ENCODE measurements at regions not wholly inside any gene's neighbourhood (a gene's known extent, or its start where the extent isn't known, plus 50 kb on each side); places are given as distances from the start of the nearest gene placed in this dataset.
"Not testable (repeated sequence)": the region's sequence is repeated elsewhere in the genome, so short reads cannot be mapped to it uniquely, and the experiment has no call there.

DNA sequence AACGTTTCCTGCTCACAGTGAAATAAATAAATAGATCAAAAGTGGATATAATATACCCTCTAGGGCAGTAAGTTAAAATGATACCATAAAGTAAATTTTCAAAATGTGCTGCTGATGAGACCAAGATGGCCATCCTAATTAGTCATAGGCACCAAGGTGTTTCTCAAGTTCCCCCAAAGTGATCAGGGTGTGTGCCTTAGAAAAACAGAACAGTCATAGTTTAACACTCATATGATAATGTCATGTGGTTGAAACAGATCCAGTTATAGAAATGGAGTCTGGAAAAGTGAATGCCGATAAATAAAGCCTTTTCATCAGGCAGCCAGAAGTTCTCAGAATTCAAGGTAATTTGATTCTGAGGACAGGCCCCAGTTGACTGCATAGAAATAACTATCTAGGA lies 161.5 kb upstream of the CDKN2B start:
- no peak for DNase-seq

DNA sequence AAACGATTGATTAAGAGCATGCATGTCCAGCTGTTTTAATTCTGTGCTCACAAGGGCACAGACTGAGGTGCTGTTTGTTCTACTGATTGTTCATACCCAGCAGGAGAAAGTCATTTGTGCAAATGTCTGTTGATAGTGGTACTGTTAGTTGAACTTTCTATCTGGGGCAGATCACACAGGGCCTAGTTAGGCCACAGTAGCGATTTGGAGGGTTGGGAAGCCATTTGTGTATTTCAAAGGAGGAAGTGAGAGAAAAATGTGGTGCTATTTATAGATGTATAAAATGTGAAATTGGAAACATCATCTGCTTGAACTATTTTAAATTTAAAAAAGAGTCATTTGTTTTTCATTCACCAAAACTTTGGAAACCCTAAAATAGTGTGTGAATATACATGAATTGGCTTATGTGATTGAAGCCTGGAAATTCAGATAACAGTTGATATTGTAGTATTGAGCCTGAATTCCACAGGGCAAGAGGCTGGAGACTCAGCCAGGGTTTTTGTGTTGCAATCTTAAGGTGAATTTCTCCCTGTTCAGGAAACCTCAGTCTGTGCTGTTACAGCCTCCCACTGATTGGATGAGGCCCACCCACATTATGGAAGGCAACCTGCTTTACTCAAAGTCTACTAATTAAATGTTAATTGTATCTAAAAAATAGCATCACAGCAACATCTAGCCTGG lies 162.0 kb upstream of the CDKN2B start:
- DNase-seq: no peak

DNA sequence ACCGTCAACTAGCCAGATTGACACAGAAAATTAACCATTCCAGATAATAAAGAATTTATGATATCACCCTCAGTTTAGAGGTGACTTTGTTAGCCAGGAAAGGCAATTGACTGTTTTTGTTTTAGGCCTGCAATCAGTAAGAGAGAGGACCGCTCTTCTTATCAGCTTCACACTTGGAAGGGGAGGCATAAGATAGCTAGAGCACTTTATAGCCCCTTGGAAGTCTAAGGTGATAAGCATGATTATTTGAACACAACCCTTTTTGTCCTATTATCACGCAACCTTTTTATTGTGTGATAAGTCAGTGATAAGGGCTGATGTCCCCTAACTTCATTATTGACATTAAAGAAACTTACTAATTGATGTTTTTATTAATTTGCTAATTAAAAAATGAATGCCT lies 162.6 kb upstream of the CDKN2B start:
- no peak for DNase-seq

DNA sequence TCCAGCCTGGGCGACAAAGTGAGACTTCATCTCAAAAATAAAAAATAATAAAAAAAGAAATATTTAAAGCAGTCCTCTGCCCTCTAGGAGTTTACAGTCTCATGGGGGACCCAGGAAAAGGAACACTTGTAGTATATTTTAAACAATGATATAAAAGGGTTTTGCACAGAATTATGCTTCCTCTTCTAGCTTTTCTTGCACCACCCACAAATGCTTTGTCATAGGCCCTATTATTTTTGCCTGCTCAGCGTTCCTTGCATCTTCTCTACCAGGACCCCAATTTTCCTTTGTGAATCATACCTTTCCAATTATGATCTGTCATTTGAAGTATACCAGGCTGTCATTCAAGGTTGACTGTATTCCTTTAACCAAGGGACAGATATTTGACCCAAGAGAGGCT lies 164.8 kb upstream of the CDKN2B start:
- no peak for DNase-seq

DNA sequence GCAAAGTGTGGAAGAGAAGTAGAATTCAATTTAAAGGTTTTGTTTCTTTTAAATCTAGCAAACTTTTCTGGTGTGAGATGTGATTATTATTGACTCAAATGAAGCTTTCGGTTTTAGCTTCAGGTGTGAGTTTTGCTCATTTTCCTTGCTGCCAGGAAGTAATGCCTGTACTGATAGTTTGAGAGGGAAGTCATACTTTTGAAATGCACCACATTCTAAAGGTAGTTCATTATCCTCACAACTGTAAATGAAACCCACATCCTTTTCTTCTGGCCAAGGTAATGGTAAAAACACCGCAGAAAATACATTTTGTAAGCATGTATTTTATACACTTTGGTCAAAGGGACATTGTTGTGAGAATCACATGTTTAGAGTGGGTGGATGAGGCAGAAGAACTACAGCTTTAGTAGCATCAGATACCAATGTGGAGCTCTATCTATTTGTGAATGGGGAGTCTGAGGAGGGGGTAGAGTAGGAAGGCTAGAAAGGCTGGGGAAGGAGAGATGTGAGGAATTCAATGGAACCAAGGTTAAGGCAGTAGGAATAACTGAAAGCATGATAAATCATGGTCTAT lies 167.0 kb upstream of the CDKN2B start:
- no peak for DNase-seq

DNA sequence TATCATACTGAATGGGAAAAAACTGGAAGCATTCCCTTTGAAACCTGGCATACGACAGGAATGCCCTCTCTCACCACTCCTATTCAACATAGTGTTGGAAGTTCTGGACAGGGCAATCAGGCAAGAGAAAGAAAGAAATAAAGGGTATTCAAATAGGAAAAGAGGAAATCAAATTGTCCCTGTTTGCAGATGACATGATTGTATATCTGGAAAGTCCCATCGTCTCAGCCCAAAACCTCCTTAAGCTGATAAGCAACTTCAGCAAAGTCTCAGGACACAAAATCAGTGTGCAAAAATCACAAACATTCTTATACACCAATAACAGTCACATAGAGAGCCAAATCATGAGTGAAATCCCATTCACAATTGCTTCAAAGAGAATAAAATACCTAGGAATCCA lies 171.9 kb upstream of the CDKN2B start:
- DNase-seq: not testable (repeated sequence)

DNA sequence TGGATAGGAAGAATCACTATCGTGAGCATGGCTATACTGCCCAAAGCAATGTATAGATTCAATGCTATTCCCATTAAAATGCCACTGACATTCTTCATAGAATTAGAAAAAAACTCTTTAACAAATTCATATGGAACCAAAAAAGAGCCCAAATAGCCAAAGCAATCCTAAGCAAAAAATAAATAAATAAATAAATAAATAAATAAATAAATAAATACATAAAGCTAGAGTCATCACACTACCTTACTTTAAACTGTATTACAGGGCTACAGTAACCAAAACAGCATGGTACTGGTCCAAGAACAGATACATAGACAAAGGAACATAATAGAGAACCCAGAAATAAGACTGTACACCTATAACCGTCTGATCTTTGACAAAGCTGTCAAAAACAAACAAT lies 180.4 kb upstream of the CDKN2B start:
- DNase-seq: no peak

DNA sequence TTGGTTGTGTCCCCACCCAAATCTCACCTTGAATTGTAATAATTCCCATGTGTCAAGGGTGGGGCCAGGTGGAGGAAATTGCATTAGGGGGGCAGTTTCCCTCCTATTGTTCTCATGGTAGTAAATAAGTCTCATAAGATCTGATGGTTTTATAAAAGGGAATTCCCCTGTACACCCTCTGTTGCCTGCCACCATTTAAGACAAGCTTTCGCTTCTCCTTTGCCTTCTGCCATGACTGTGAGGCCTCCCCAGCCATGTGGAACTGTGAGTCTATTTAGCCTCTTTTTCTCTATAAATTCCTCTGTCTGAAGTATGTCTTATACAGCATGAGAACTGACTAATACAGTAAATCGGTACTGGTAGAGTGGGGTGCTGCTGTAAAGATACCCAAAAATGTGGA lies 187.9 kb upstream of the CDKN2B start:
- DNase-seq: not testable (repeated sequence)

DNA sequence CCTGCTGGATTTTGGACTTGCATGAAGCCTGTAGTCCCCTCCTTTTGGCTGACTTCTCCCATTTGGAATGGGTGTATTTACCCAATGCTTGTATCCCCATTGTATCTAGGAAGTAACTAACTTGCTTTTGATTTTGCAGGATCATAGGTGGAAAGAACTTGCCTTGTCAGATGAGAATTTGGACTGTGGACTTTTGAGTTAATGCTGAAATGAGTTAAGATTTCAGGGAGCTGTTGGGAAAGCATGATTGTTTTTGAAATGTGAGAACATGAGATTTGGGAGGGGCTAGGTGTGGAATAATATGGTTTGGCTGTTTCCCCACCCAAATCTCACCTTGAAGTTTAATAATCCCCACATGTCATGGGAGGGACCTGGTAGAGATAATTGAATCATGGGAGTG lies 189.6 kb upstream of the CDKN2B start:
- DNase-seq: no peak

DNA sequence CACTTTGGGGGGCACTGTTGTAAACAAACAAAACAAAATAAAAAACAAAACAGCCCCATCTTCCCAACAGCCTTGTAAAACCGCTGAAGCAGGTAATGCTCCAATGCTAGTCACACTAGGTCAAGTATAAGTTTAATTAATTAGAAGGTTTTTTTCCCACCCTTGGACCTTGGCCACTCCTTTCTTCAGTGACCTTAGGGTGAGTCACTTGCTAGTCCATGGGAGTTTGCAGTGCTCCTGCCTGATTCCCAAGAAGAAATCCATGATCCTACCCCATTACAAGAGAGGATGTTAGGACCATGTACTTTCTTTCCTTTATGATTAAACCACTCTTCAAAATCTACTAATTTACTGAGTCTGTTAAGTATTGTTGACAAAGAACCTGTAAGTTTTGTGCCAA lies 192.2 kb upstream of the CDKN2B start:
- DNase-seq: no peak

DNA sequence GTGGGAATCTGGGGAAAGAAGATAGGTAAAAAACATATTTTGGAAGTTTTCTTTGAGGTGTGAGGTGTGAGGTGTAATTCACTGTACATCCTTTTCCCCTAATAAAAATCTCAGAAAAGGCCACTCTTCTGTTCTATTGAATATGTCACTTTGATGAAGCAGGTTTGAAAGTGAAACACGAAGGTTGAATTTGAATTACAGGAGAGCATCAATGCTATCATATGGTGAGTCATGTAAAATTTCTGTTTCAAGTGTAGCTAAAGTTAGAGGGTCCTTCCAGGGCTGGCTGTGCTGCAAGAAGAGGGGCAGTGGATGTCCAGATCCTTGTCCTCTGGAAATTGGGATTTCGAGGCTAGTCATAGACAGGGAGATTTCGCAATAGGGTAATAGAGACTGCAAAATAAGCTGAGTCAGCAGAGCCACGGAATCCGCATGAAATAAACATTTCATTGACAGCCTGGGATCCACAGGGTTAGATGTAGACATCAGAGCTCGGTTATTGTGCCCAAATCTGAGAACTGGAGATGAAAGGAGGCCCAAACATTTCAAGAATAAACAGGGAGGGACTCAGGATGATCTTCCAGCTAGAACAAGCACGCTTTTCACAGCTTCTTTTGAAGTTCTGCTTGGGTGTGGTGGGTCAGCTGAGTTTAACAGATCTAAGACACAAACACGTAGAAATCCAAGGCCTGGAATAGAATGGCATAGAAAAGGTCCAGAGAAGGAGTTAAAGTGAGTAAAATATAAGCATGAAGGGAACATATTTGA lies 194.4 kb upstream of the CDKN2B start:
- DNase-seq: no peak

DNA sequence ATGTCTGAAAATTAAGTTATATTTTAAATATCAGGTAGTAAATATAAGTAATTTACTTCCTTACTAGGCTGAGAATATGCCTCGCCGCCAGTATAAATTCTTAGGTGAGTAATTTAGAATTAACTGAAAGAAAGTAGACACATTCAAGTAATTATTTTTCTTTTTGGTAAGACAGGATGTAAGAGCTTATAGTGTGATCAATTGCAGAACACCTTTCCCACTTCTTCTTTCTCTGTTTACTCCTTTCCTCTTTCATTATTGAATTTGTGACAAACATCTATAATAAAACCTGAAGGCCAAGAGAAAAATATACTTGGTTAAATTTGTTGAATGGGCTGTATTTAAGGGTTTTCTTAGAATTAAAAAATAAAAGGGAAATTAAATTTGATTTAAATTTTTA lies 195.1 kb upstream of the CDKN2B start:
- no peak for DNase-seq

DNA sequence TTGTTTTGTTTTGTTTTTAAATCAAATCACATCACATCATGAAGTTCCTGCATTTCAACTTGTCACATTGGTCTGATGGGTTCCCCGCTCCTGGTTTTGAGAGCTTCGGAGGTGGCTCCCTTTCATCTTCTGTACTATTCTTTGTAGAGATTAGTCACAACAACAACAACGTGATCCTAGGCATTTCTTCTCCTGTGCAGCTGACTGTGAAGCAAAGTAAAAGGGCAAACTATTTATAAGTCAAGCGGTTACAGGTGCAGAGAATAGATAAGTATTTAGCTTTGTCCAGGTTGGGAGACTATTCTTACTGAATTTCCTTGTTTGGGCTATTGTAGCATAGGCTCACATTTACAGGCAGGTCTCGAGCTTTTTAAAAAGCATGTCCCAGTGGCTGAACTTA lies 197.7 kb upstream of the CDKN2B start:
- DNase-seq: no peak

DNA sequence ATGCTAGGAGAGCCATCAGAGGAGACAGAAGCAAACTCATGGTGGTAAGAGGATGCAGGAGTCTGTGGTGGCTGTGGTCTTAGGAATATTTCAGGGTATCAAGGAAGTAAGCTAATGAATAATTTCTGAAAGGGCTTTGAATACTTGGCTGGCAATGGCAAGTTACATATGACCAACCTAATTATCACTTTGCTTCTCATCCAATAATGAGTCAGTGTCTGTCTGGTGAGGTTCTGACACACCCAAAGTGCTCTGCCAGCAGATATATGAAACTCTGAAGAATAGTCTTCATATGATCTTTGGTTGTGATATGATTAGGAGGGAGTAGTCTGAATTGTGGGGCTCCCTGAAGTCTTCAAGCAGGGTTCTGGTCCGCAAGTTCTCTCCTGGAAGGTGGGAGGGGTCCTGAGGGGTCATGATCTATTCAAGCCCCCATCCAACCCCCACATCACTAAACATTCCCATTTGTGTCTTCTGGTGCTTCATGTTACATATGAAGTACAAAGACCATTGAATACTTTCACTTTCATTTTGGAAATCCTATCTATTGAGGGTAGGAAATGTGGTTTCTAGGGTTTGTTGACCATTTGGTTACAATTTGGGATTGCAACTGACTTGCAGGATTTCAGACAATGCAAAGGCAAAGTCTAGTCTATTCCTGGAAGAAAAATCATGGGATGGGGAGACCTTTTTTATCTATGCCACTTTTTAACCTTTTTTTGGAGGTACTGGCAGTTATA lies 199.9 kb upstream of the CDKN2B start:
- no peak for DNase-seq

DNA sequence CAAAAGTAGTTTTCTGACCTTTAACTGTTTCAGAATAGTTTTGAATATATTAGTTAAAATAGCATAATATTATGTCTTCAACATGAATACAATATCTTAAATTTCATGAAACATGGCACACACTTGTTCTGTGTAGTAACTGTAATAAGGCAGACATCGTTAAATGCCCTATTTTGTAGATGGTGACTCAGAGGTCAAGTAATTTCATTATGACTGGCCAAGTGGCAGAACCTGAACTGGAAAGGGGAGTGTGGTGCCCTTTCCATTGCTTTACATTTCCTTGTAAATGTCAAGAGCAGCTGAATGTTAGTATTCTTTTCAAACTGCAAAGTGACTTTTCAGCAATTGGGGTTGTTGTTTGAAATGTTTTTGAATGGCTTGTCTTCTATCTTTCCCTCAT lies 201.2 kb upstream of the CDKN2B start:
- no peak for DNase-seq

DNA sequence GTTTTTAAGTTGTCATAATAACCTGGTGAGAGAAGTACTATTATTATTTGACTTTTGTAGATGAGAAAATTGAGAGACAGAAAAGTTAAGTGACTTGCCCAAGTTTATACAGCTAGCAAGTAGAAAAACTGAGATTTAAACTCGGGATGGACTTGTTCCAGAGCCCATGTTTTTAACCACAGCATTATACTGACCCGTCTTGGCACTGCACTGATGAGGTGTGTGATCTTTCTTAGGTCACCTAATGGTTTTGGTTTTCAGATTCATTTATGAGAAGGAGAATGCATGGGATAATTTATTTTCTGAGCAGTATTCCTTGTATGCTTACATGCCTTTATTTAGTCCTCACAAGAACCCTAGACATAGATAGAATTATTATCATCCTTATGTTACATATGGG lies 201.8 kb upstream of the CDKN2B start:
- no peak for DNase-seq

DNA sequence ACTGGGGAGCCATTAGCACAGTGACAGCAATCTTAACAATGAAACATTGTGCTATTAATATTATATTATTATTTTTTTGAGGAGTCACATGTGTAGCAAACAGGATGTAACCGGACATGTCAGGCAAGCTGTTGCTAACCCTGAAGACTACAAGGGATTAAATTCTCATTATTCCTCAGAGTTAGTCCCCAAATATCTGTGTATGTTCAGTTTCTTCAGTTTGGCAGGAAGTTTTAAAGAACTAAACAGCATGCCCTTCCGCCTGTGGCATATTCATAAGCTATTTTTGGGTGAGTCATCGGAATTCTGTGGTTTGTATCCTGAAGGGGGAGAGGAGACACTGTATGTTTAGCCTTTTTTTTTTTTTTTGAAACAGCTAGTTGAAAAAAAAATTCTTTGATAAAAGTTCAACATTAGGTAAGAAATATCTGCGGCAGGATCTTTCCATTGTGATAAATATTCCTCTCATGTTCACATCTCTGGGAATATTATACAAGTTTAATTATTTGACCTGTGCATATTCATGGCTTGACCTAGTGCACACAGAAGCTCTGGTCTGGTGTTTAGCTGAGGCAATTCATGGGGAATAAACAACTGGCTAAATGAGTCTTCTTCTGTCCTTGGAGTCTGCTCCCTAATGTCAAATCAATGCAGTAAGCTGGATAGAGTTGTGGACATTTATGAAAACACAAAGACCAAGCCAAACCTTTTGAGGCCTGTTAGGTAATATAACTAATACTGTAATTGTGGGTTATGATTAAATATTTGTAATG lies 202.7 kb upstream of the CDKN2B start:
- no peak for DNase-seq

DNA sequence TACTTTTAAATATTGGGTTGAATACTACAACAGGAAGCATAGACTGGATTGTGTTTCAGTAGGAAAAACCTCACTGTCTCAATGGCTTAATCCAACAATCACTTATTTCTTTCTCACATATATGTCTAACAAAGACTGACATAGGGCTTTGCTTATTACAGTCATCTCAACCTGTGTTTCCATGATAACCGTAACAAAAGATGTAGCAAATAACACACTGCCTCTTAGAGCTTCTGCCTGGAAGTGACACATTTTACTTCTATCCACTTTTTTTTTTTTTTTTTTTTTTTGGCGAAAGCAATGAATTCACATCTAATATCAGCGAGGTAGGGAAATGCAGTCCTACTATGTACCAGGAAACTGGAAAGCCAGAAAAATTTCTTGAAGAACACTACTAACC lies 204.9 kb upstream of the CDKN2B start:
- DNase-seq: no peak

DNA sequence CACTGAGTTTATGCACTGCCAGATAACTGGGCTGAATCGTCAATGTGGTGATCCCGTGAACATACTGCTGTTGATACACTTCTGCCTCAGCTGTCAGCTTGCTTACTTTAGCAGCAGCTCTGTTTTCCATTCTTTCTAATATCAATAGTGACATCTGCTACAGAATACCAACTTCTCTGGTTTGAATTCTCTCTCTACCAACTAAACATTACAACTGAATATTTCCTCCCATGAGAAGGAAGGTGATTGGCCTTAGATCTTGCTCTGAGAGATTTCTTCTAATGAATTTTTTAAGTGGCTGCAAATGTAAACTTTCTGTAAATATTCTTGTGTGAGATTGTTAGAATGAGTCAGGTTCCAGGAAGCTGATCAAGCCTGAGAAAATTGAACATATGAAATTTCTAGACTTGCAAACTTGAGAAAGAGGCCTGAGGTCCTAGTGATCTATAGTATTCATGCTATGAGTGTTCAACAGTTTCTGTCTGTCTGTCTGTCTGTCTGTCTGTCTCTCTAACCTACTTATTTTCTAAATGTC lies 205.5 kb upstream of the CDKN2B start:
- DNase-seq: no peak

DNA sequence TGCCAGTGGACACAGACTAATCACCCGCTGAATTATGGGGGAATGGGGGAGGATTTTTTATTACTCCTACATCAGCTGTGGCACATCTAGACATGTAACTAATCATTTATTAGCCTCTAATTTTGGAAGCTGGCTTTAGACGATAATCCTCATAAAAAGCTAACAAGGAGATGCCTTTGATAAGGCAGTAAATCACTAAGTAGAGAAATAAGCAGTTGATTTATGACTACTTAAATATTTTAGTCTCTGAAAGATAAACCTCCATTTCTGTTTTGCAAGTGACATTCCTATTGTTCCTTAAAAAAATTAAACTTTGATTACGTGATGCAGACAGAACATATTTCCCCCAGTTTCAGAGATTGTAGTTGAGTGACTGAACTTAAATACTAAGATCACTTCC lies 206.4 kb upstream of the CDKN2B start:
- DNase-seq: no peak

DNA sequence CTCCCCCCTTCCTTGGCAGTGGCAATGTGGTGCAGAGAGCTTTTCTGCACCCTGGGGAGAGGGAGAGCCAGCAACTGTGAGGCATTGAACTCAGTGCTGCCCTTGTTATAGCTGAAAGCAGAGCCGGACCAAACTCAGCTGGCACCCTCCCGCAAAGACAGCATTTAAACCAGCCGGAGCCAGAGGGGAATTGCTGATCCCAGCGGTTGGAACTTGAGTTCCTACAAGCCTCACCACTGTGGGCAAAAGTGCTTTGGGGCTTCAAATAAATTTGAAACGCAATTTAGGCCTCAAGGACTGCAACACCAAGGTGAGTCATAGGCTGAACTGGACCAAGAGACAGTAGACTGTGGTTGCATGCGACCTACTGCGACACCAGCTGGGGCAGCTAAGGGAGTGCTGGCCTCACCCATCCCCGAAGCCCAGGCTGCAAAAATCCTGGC lies 207.6 kb upstream of the CDKN2B start:
- no peak for DNase-seq

Measured in amygdala (tissue), 56 donors.